NT2/D1 (cell line): ENCODE measurements at regions not wholly inside any gene's neighbourhood (a gene's known extent, or its start where the extent isn't known, plus 50 kb on each side); places are given as distances from the start of the nearest gene placed in this dataset.

Experiments used
- SUZ12 ChIP-seq: IDR thresholded peaks from 2 replicates; pipeline ENCODE4 v1.6.1; 2011; ENCODE audit not compliant: insufficient read length, insufficient read depth; ENCODE audit errors: extremely low read depth
- YY1 ChIP-seq: IDR thresholded peaks from 2 replicates; pipeline ENCODE4 v1.6.1; 2011; ENCODE audit not compliant: insufficient read length, insufficient read depth
- ZNF274 ChIP-seq: IDR thresholded peaks from 2 replicates; pipeline ENCODE4 v1.6.1; 2011; ENCODE audit warnings: mild to moderate bottlenecking, low read depth, low read length

- TF ChIP-seq YY1 (no peak), ZNF274 (no peak), SUZ12 (no peak)
Measured at GRCh38 chr5:98391921-98392625, 381.4 kb upstream of the RGMB start.
